ENCODE measurements at regions not wholly inside any gene's neighbourhood (a gene's known extent, or its start where the extent isn't known, plus 50 kb on each side); places are given as distances from the start of the nearest gene placed in this dataset.

DNA sequence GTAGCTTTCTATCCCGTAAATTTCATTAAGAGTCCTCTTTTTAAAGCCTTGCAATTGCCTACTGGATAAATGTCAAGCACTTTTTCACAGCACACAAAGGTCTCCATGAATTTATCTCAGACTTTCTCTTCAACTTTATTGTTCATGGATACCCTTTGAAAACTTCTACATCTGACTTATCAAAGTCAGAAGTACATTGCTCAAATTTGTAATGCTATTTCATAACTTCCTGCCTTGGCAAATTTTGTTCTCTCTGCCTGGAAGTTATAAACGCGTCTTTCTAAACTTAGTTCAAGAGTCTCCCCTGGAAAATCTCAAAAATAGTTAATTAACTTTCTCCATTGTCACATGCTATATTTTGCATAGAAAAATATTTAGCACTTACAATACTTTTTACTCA lies 55.9 kb upstream of the RERGL start:
- Histone ChIP-seq H4K20me1 (ENCODE audit: insufficient read depth) (no peaks in the 10 kb centered on the region), H3K27me3 (ENCODE audit: insufficient read depth, low read depth) (no peaks in the 10 kb centered on the region), H3K36me3 (ENCODE audit: low read depth) (no peaks in the 10 kb centered on the region), H3K4me1 (replicated peaks; ENCODE audit: insufficient read depth) (peaks cover 5% of the 10 kb centered on the region; the same call in 1 of the 2 replicates), H3K4me3 (no peak overlapping the region), H3K4me2 (no peak overlapping the region), H3F3A (ENCODE audit: insufficient read depth, low read depth) (no peaks in the 10 kb centered on the region), H3K9me3 (ENCODE audit: insufficient read depth, low read depth) (peaks cover 6% of the 10 kb centered on the region; the same call in 1 of the 2 replicates), H2AFZ (no peak overlapping the region), H3K9me2 (ENCODE audit: insufficient read depth) (no peaks in the 10 kb centered on the region), H3K79me2 (ENCODE audit: low read depth) (no peaks in the 10 kb centered on the region), H3K27ac (no peak overlapping the region)
- BruUV-seq (replicated peaks) = no TSS peak
- CTCF ChIA-PET = no interaction called here
- POLR2A ChIA-PET (ENCODE audit: unreplicated experiment) = no interaction called here
- TF ChIP-seq CTCF (conservative IDR thresholded peaks at IDR 0.05) = no peak
- no peak for TF ChIP-seq EZH2 (IDR thresholded peaks at IDR 0.05; ENCODE audit: low read depth)
- DNase-seq = no peak
- intact Hi-C loops (cut with micrococcal nuclease; ENCODE audit: unreplicated experiment) = no loop called here

DNA sequence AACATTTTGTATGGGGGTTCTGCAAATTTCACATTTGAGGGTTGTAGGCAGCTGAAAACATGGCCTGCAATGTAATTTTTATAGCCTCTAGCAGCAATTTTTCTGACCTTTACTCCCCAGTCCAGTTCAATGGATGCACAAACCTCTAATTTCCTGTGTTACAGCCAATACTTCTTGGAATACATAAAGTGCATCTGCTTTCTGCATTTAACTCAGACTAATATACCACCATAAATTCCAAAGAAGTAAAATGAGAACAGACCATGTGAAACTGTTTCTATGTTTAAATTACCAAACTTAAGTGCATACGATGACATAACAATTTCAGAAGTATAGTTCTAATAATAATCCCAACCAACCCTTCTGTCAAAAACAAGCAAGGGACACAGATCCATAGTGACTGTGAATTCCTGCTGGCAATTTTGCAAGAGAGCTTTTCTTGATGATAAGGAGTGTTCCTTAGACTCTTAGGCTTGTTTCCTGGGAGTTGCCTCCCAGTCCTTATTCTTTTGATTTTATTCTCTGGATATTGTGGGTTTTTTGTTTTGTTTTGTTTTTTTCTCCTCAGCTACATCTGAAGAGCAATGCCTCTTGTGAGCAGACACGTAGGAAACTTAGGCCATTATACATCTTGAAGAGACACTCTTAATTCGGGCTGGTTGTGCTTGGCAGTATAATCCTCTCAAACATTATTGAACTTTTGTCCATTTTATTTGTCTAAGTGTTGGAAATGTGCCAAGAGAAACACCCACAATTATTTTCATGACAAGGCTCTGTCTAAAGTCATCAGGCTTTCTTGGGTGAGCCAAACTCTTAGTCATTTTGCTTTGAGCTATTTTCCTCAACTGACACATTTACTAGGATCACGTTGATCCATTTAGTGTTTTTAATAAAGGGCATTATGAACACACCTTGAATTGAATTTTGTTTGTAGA lies 51.3 kb upstream of the RERGL start:
- H2AFZ ChIP-seq = no peak overlapping the region
- no peaks in the 10 kb centered on the region for H4K20me1 ChIP-seq (ENCODE audit: insufficient read depth)
- ChIA-PET CTCF (no interaction called here), POLR2A (ENCODE audit: unreplicated experiment) (no interaction called here)
- H3K27ac ChIP-seq = no peak overlapping the region
- H3K9me2 ChIP-seq (ENCODE audit: insufficient read depth) = no peaks in the 10 kb centered on the region
- BruUV-seq (replicated peaks) = no TSS peak
- intact Hi-C loops (cut with micrococcal nuclease; ENCODE audit: unreplicated experiment) = loop anchor here (1.0 kb wide), 1 partner anchor 83 kb away; no protein-coding TSS in a partner anchor
- TF ChIP-seq EZH2 (IDR thresholded peaks at IDR 0.05; ENCODE audit: low read depth) (no peak), CTCF (conservative IDR thresholded peaks at IDR 0.05) (no peak)
- H3K9me3 ChIP-seq (ENCODE audit: insufficient read depth, low read depth) = peaks cover 6% of the 10 kb centered on the region; the same call in 1 of the 2 replicates
- peaks cover 5% of the 10 kb centered on the region; the same call in 1 of the 2 replicates for H3K4me1 ChIP-seq (replicated peaks; ENCODE audit: insufficient read depth)
- no peaks in the 10 kb centered on the region for H3F3A ChIP-seq (ENCODE audit: insufficient read depth, low read depth)
- H3K79me2 ChIP-seq (ENCODE audit: low read depth) = no peaks in the 10 kb centered on the region
- no peak overlapping the region for H3K4me3 ChIP-seq
- DNase-seq = peak in 1 of 2 experiments; percentile 4
- H3K27me3 ChIP-seq (ENCODE audit: insufficient read depth, low read depth) = no peaks in the 10 kb centered on the region
- no peaks in the 10 kb centered on the region for H3K36me3 ChIP-seq (ENCODE audit: low read depth)
- no peak overlapping the region for H3K4me2 ChIP-seq

DNA sequence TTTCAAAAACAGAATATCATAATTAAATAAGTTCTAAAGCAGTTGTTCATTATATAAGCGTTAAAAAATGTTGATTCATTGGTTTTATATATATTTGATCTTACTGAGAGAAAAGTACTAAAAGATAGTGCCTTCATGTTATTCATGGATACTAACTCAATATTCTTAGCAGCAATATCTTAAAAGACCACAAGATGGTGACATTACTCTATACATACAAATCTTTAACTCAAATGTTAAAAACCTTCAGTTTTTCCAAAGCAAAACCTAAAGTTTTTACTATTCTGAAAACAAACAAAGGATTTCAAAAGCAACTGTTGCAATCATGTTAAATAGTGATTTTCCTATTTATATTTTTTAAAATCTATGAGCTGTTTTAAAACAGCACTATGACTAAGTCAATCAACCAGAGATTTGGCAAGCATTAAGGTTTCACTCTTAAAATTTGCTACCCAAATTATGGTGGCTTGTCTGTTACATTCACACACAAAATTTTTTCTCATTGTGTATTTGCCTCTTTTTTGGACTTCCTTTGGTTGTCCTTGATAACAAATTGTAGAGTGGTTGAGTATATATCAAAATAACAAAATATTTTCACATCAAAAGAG lies 50.1 kb upstream of the RERGL start:
- Histone ChIP-seq H4K20me1 (ENCODE audit: insufficient read depth) (no peaks in the 10 kb centered on the region), H3K4me3 (no peak overlapping the region), H3K4me2 (no peak overlapping the region), H3K36me3 (ENCODE audit: low read depth) (no peaks in the 10 kb centered on the region), H3K4me1 (replicated peaks; ENCODE audit: insufficient read depth) (peaks cover 5% of the 10 kb centered on the region; the same call in 1 of the 2 replicates), H3F3A (ENCODE audit: insufficient read depth, low read depth) (no peaks in the 10 kb centered on the region), H3K27ac (no peak overlapping the region), H3K9me2 (ENCODE audit: insufficient read depth) (no peaks in the 10 kb centered on the region), H3K79me2 (ENCODE audit: low read depth) (no peaks in the 10 kb centered on the region), H2AFZ (no peak overlapping the region), H3K27me3 (ENCODE audit: insufficient read depth, low read depth) (no peaks in the 10 kb centered on the region), H3K9me3 (ENCODE audit: insufficient read depth, low read depth) (peaks cover 3% of the 10 kb centered on the region; the same call in 1 of the 2 replicates)
- ChIA-PET POLR2A (ENCODE audit: unreplicated experiment) (no interaction called here), CTCF (interaction anchor here (1.0 kb wide), 1 partner anchor 9 kb away, joined by 4 read pairs; no protein-coding TSS in a partner anchor)
- no peak for DNase-seq
- intact Hi-C loops (cut with micrococcal nuclease; ENCODE audit: unreplicated experiment) = no loop called here
- TF ChIP-seq CTCF (conservative IDR thresholded peaks at IDR 0.05) (peak; percentile 75), EZH2 (IDR thresholded peaks at IDR 0.05; ENCODE audit: low read depth) (no peak)
- no TSS peak for BruUV-seq (replicated peaks)

Measured in PC-9 (cell line).